Stomach smooth muscle (tissue), 2 donors: ENCODE measurements at regions not wholly inside any gene's neighbourhood (a gene's known extent, or its start where the extent isn't known, plus 50 kb on each side); places are given as distances from the start of the nearest gene placed in this dataset.

Experiments
- H3K27ac ChIP-seq: one replicate; pipeline ENCODE4 v1.7.0; 2013; ENCODE audit warnings: mild to moderate bottlenecking, low read length, inconsistent platforms
- H3K27me3 ChIP-seq, 2 donors: one replicate each; pipeline ENCODE4 v1.7.0; 2013; ENCODE audit warnings: low read length in 2 of 2; ENCODE audit not compliant: insufficient read depth in 2 of 2, control insufficient read depth in 1 of 2
- H3K36me3 ChIP-seq, 2 donors: one replicate each; pipeline ENCODE4 v1.7.0; 2013; ENCODE audit warnings: low read length in 2 of 2; ENCODE audit not compliant: control insufficient read depth in 2 of 2, insufficient read depth in 2 of 2
- H3K4me1 ChIP-seq: one replicate; pipeline ENCODE4 v1.7.0; 2013; ENCODE audit warnings: low read length; ENCODE audit not compliant: control insufficient read depth, insufficient read depth
- H3K4me3 ChIP-seq, 2 donors: one replicate each; pipeline ENCODE4 v1.7.0; 2013; ENCODE audit warnings: low read length in 2 of 2
- H3K9ac ChIP-seq, 2 donors: one replicate each; pipeline ENCODE4 v1.7.0; 2013; ENCODE audit warnings: low read length in 2 of 2, mild to moderate bottlenecking in 1 of 2
- H3K9me3 ChIP-seq, 2 donors: one replicate each; pipeline ENCODE4 v1.7.0; 2013; ENCODE audit warnings: low read length in 2 of 2; ENCODE audit not compliant: control insufficient read depth in 2 of 2
- donor health status: healthy.
- donor health status: Pancreatic carcinoma.

- H3K27me3 ChIP-seq: no peaks in the 10 kb centered on the region
- no peak overlapping the region for H3K4me3 ChIP-seq
- H3K9me3 ChIP-seq: no peaks in the 10 kb centered on the region
- no peak overlapping the region for H3K27ac ChIP-seq
- no peaks in the 10 kb centered on the region for H3K36me3 ChIP-seq
- H3K9ac ChIP-seq: no peak overlapping the region
- H3K4me1 ChIP-seq: no peaks in the 10 kb centered on the region
These were observed 327.3 kb downstream of the HDGFL1 start for GRCh38 chr6:22896696-22897095.

GRCh38 chr6:22899426-22899825 is 330.1 kb downstream of the HDGFL1 start:
- Histone ChIP-seq H3K27ac (no peak overlapping the region), H3K9me3 (no peaks in the 10 kb centered on the region)

GRCh38 chr6:22903826-22904225 is 334.5 kb downstream of the HDGFL1 start:
- Histone ChIP-seq H3K9me3 (no peaks in the 10 kb centered on the region), H3K27me3 (no peaks in the 10 kb centered on the region), H3K4me1 (no peaks in the 10 kb centered on the region), H3K36me3 (no peaks in the 10 kb centered on the region), H3K9ac (no peak overlapping the region), H3K27ac (no peak overlapping the region), H3K4me3 (no peak overlapping the region)

More at GRCh38 chr6:22899426-22899825, 330.1 kb downstream of the HDGFL1 start:
- Histone ChIP-seq H3K27me3 (no peaks in the 10 kb centered on the region), H3K36me3 (no peaks in the 10 kb centered on the region), H3K4me1 (no peaks in the 10 kb centered on the region), H3K9ac (no peak overlapping the region), H3K4me3 (no peak overlapping the region)

- no peak overlapping the region for H3K9ac ChIP-seq
- H3K4me1 ChIP-seq: no peaks in the 10 kb centered on the region
- no peak overlapping the region for H3K27ac ChIP-seq
- no peaks in the 10 kb centered on the region for H3K9me3 ChIP-seq
- no peaks in the 10 kb centered on the region for H3K36me3 ChIP-seq
- H3K27me3 ChIP-seq: no peaks in the 10 kb centered on the region
- no peak overlapping the region for H3K4me3 ChIP-seq
These were observed 335.1 kb downstream of the HDGFL1 start for GRCh38 chr6:22904431-22904830.

- H3K27me3 ChIP-seq: no peaks in the 10 kb centered on the region
- no peaks in the 10 kb centered on the region for H3K9me3 ChIP-seq
- H3K36me3 ChIP-seq: no peaks in the 10 kb centered on the region
- no peak overlapping the region for H3K27ac ChIP-seq
- H3K4me3 ChIP-seq: no peak overlapping the region
- H3K4me1 ChIP-seq: no peaks in the 10 kb centered on the region
- no peak overlapping the region for H3K9ac ChIP-seq
These were observed 336.8 kb downstream of the HDGFL1 start for GRCh38 chr6:22906091-22906549.

- H3K36me3 ChIP-seq: no peaks in the 10 kb centered on the region
- no peaks in the 10 kb centered on the region for H3K4me1 ChIP-seq
- H3K27me3 ChIP-seq: no peaks in the 10 kb centered on the region
- H3K27ac ChIP-seq: no peak overlapping the region
- no peaks in the 10 kb centered on the region for H3K9me3 ChIP-seq
- no peak overlapping the region for H3K9ac ChIP-seq
- no peak overlapping the region for H3K4me3 ChIP-seq
These were observed 337.7 kb downstream of the HDGFL1 start for GRCh38 chr6:22907085-22907484.

- Histone ChIP-seq H3K36me3 (no peaks in the 10 kb centered on the region), H3K4me3 (no peak overlapping the region), H3K4me1 (no peaks in the 10 kb centered on the region), H3K9me3 (no peaks in the 10 kb centered on the region), H3K27me3 (no peaks in the 10 kb centered on the region), H3K27ac (no peak overlapping the region), H3K9ac (no peak overlapping the region)
These were observed 341.0 kb downstream of the HDGFL1 start for GRCh38 chr6:22910370-22910769.

- Histone ChIP-seq H3K27me3 (no peaks in the 10 kb centered on the region), H3K36me3 (no peaks in the 10 kb centered on the region), H3K9ac (no peak overlapping the region), H3K9me3 (no peaks in the 10 kb centered on the region), H3K4me1 (peaks cover 4% of the 10 kb centered on the region), H3K4me3 (no peak overlapping the region), H3K27ac (no peak overlapping the region)
These were observed 344.2 kb downstream of the HDGFL1 start for GRCh38 chr6:22913612-22914011.

GRCh38 chr6:22917344-22917743 is 348.0 kb downstream of the HDGFL1 start:
- no peak overlapping the region for H3K4me3 ChIP-seq
- H3K27ac ChIP-seq: no peak overlapping the region
- H3K36me3 ChIP-seq: no peaks in the 10 kb centered on the region
- peaks cover 4% of the 10 kb centered on the region for H3K4me1 ChIP-seq
- H3K27me3 ChIP-seq: no peaks in the 10 kb centered on the region
- no peaks in the 10 kb centered on the region for H3K9me3 ChIP-seq
- H3K9ac ChIP-seq: no peak overlapping the region

GRCh38 chr6:22921828-22922227 is 352.5 kb downstream of the HDGFL1 start:
- H3K9me3 ChIP-seq: no peaks in the 10 kb centered on the region
- H3K27me3 ChIP-seq: no peaks in the 10 kb centered on the region
- peaks cover 4% of the 10 kb centered on the region for H3K4me1 ChIP-seq
- no peak overlapping the region for H3K9ac ChIP-seq
- no peak overlapping the region for H3K27ac ChIP-seq
- no peaks in the 10 kb centered on the region for H3K36me3 ChIP-seq
- no peak overlapping the region for H3K4me3 ChIP-seq

- Histone ChIP-seq H3K4me3 (no peak overlapping the region), H3K36me3 (no peaks in the 10 kb centered on the region), H3K9ac (no peak overlapping the region), H3K27ac (no peak overlapping the region), H3K9me3 (no peaks in the 10 kb centered on the region), H3K27me3 (no peaks in the 10 kb centered on the region), H3K4me1 (no peaks in the 10 kb centered on the region)
These were observed 356.0 kb downstream of the HDGFL1 start for GRCh38 chr6:22925304-22925835.
